Left cardiac atrium (tissue), 4 donors: ENCODE measurements at regions not wholly inside any gene's neighbourhood (a gene's known extent, or its start where the extent isn't known, plus 50 kb on each side); places are given as distances from the start of the nearest gene placed in this dataset.
"Not testable (repeated sequence)": the region's sequence is repeated elsewhere in the genome, so short reads cannot be mapped to it uniquely, and the experiment has no call there.

Experiments used
- ATAC-seq, 2 donors: fragments of 200-7000 bp; cut with Tn5 transposase; one replicate each; pipeline ENCODE4 v1.9.1; 2020; ENCODE audit warnings: mild to moderate bottlenecking in 2 of 2, moderate library complexity in 2 of 2
- DNase-seq: peaks from one replicate; pipeline ENCODE4 v3.0.0-alpha.2; 2020
- intact Hi-C, 2 donors: fragments of 100-400 bp; cut with DNase I; formaldehyde crosslinking; loops; one replicate each; pipeline versions ENCODE4 v1.14.1 to v1.15.1; 2022 to 2023
- donor health status: DM: no; HTN: yes; CAD: no.
- donor health status: DM: no; HTN: yes; CAD: no; lungs with severe emphysema.
- donor health status: DM: yes; HTN: yes; CAD: no.
- donor health status: Dilated cardiomyopathy.

GRCh38 chr2:160826496-160826895 lies 332.9 kb upstream of the RBMS1 start:
- intact Hi-C loops, result no loop called here
- no peak for DNase-seq
- no peak for ATAC-seq

GRCh38 chr2:160828076-160828475 lies 332.2 kb upstream of the TANK start:
- DNase-seq, result no peak
- intact Hi-C loops, result no loop called here
- no peak for ATAC-seq

GRCh38 chr2:160832381-160832780 lies 327.8 kb upstream of the TANK start:
- intact Hi-C loops, ATAC-seq, DNase-seq: not testable (repeated sequence)

DNA sequence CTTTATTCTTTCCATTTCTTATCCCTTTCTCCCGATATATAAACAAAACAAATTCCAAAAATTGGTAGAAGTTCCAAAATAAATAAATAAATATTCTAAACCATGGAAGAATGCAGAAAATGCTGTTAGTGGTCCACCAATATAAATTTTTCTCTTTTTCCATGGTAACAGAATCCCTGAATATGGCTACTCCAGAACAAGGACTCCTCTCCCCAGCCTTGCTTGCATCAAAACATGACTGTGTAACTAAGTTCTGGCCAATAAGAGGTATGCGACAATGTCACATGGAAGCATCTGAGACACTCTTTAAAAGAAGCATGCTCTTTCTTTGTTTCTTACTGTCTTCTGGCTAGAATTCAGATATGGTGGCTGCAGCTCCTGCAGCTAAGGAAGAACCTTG lies 325.1 kb upstream of the TANK start:
- ATAC-seq (no peak), DNase-seq (no peak)
- intact Hi-C loops, result no loop called here

DNA sequence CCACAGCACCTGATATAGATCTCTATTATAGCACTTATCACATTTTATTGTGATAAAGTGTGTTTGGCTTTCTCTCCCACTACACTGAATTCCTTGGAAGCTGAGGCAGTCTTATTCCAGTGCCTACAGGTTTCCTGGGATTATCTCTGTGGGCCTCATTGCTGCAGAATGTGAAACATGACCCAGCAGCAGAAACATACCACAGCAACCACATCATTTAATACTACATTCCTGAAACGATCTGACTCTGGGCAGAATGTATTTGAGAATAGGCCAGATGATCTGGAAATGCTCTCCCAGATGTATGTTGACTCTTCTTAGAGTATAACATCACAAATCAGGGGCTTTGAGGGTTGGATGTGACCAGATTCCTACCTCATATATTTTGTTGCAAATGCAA lies 323.5 kb upstream of the TANK start:
- ATAC-seq (peak in 1 of 2 donors; percentile 31), DNase-seq (no peak)
- intact Hi-C loops, result no loop called here

DNA sequence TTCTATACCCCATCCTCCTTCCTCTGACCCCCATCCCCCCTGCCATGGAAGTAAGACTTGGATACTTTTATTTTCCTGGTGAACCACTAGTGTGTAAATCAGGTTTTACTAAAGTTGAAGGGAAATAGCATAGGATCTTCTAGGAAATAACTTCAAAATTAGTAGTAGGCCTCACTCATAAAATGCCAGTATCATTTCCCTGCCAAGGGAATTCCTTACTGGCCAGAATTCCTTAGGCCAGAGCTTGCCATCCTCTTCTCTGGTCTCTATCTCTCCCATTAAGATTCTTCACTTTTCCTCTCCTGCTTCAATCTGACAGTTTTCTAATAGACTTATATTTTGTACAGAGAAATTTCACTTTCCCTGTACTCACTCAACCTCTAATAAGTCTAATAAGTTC lies 322.8 kb upstream of the TANK start:
- DNase-seq, result no peak
- ATAC-seq, result no peak
- intact Hi-C loops, result no loop called here

- DNase-seq (no peak), ATAC-seq (no peak)
- intact Hi-C loops, result no loop called here
Measured at GRCh38 chr2:160838147-160838546, 322.1 kb upstream of the TANK start.

- DNase-seq (no peak), ATAC-seq (no peak)
- intact Hi-C loops, result no loop called here
Measured at GRCh38 chr2:160838691-160839090, 321.5 kb upstream of the TANK start.

GRCh38 chr2:160842286-160842685 lies 317.9 kb upstream of the TANK start:
- intact Hi-C loops, result no loop called here
- DNase-seq, result no peak

DNA sequence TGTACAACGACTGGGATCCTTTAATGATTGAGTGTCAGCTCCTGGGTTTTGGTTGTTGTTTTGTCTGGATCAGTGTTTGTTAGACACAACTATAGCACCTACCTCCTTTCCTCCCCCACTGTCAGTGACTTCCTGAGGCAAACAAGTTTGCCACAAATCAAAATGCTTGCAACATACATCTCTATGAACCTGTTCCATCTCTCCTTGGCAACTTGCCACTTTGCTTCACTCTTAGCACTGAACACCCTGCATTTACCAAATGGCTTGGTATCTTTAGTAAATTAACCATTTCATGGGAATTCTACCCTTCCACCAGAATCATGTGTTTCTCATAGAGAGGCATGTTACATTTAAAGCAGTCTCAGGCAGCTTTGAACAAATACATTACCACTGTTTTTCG lies 301.1 kb upstream of the TANK start:
- intact Hi-C loops, result no loop called here
- no peak for DNase-seq
- ATAC-seq, result no peak

More at GRCh38 chr2:160842286-160842685, 317.9 kb upstream of the TANK start:
- no peak for ATAC-seq

DNA sequence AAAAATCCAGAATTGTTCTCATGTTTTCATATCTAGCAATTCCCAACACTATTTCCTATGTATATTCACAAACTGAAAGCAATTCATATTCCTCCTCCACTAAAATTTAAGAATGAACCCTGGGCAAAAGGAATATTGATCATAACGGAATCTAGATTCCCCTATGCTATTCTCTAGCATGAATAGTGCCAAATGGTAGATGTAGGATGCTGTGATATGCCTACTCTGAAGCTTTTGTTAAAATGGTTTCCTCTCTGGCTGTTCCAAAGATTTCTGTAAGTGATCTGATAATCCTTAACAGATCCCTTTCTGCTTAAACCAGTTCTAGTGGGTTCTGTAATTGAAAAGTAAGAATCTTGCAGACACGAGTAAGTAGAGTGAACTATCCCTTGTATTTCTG lies 298.0 kb upstream of the TANK start:
- no peak for DNase-seq
- ATAC-seq, result no peak
- intact Hi-C loops, result no loop called here

DNA sequence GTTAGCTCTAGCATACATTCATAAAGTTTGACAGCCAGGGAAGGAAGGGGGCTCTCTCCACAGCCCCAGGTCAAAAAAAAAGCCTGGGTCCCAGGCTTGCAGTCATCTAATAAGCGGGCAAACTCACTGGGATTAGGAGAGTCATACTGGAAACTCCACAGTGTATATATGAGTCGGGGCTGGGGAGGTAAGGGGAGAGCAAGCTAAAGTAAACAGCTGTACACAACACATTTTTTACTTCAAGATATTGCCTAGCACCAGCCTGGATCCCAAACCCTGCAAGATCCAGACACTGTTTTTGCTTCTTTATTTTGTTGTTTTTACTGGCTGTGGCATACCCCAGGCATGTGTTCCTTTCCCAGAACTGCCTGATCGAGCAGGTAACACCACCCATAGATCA lies 291.3 kb upstream of the TANK start:
- DNase-seq, result no peak
- intact Hi-C loops, result no loop called here

GRCh38 chr2:160869411-160869810 lies 290.8 kb upstream of the TANK start:
- DNase-seq, result no peak

More for the DNA sequence above, 291.3 kb upstream of the TANK start:
- peak in 1 of 2 donors; percentile 44 for ATAC-seq

GRCh38 chr2:160870729-160871465 lies 289.3 kb upstream of the TANK start:
- intact Hi-C loops, result no loop called here
- DNase-seq (no peak), ATAC-seq (peak in 1 of 2 donors; percentile 59)

More at GRCh38 chr2:160869411-160869810, 290.8 kb upstream of the TANK start:
- intact Hi-C loops, result no loop called here
- peak; percentile 70 to 82 for ATAC-seq

GRCh38 chr2:160871953-160872352 lies 288.3 kb upstream of the TANK start:
- ATAC-seq (no peak), DNase-seq (no peak)
- intact Hi-C loops, result no loop called here

- ATAC-seq, result no peak
- DNase-seq, result no peak
- intact Hi-C loops, result no loop called here
Measured at GRCh38 chr2:160876029-160876428, 284.2 kb upstream of the TANK start.

GRCh38 chr2:160876765-160877164 lies 283.5 kb upstream of the TANK start:
- no peak for ATAC-seq
- no peak for DNase-seq
- intact Hi-C loops, result no loop called here

GRCh38 chr2:160878618-160879017 lies 281.6 kb upstream of the TANK start:
- DNase-seq (no peak), ATAC-seq (no peak)
- intact Hi-C loops, result no loop called here

- DNase-seq (no peak), ATAC-seq (no peak)
- intact Hi-C loops, result no loop called here
Measured at GRCh38 chr2:160882906-160883305, 277.3 kb upstream of the TANK start.

- intact Hi-C loops, result no loop called here
- no peak for ATAC-seq
- no peak for DNase-seq
Measured at GRCh38 chr2:160884056-160884455, 276.2 kb upstream of the TANK start.

- DNase-seq (no peak), ATAC-seq (no peak)
- intact Hi-C loops, result no loop called here
Measured at GRCh38 chr2:160889439-160890170, 270.6 kb upstream of the TANK start.
